ENCODE measurements at regions not wholly inside any gene's neighbourhood (a gene's known extent, or its start where the extent isn't known, plus 50 kb on each side); places are given as distances from the start of the nearest gene placed in this dataset.

DNA sequence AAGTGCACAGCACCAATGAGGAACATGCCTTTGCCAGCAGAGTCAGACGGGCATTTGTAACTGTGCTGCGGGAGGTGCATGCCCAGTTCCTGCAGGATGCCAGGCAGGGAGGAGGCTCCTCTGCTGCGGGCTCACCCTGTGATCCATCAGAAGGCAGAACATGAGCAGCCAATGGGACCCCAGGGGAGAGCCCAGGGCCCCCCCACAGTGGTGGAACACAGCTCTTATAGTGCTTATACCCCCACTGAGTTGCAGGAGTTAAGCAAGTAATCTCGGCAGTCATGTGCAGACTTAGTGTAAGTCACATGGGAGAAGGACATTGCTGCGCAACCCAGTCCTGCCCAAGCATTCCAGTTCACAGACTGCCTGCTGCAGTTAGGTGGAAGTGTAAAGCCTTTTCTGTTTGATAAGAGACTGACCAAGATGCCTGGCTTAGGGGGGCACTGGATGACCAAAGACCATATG is 120.3 kb upstream of the TMEM106B start:
- no peaks in the 10 kb centered on the region for H3K4me1 ChIP-seq
- no peaks in the 10 kb centered on the region for H3K27me3 ChIP-seq
- no peak for DNase-seq
- in situ Hi-C loops (cut with MboI; ENCODE audit: low pct_ligation_motif_present in 1 of 4, low pct_unique_long_range_greater_than_20kb in 1 of 4, low sequenced_read_pairs in 3 of 4) (no loop called here), intact Hi-C loops (cut with DNase I; ENCODE audit: low total_unique reads) (no loop called here)
- WGBS, 2 donors (ENCODE audit: low coverage in 1 of 2): 85% methylated on average over 5 of the region's 5 CpGs; no CpG with 5 or more reads in 1 of the 2 donors
- no peaks in the 10 kb centered on the region for H3K36me3 ChIP-seq
- H3K9me3 ChIP-seq: no peaks in the 10 kb centered on the region
- no peak overlapping the region for H3K4me3 ChIP-seq
- no peak overlapping the region for H3K27ac ChIP-seq
- TF ChIP-seq POLR2A (IDR thresholded peaks at IDR 0.05) (no peak), CTCF (IDR thresholded peaks at IDR 0.05) (no peak), POLR2AphosphoS5 (IDR thresholded peaks at IDR 0.05) (no peak), EP300 (IDR thresholded peaks at IDR 0.05; ENCODE audit: low read depth) (no peak)

- no peaks in the 10 kb centered on the region for H3K27me3 ChIP-seq
- H3K9me3 ChIP-seq: no peaks in the 10 kb centered on the region
- TF ChIP-seq EP300 (IDR thresholded peaks at IDR 0.05; ENCODE audit: low read depth): no peak
- TF ChIP-seq POLR2A (IDR thresholded peaks at IDR 0.05): no peak
- TF ChIP-seq POLR2AphosphoS5 (IDR thresholded peaks at IDR 0.05): no peak
- no peak for TF ChIP-seq CTCF (IDR thresholded peaks at IDR 0.05)
- no peak overlapping the region for H3K4me3 ChIP-seq
- in situ Hi-C loops (cut with MboI; ENCODE audit: low pct_ligation_motif_present in 1 of 4, low pct_unique_long_range_greater_than_20kb in 1 of 4, low sequenced_read_pairs in 3 of 4): no loop called here
- 86% methylated on average over 4 of the region's 4 CpGs; no CpG with 5 or more reads in 1 of the 2 donors for WGBS, 2 donors (ENCODE audit: low coverage in 1 of 2)
- no peaks in the 10 kb centered on the region for H3K36me3 ChIP-seq
- no peak for DNase-seq
- intact Hi-C loops (cut with DNase I; ENCODE audit: low total_unique reads): no loop called here
- no peak overlapping the region for H3K27ac ChIP-seq
- H3K4me1 ChIP-seq: no peaks in the 10 kb centered on the region
Measured at GRCh38 chr7:12091231-12091630, 119.9 kb upstream of the TMEM106B start.

DNA sequence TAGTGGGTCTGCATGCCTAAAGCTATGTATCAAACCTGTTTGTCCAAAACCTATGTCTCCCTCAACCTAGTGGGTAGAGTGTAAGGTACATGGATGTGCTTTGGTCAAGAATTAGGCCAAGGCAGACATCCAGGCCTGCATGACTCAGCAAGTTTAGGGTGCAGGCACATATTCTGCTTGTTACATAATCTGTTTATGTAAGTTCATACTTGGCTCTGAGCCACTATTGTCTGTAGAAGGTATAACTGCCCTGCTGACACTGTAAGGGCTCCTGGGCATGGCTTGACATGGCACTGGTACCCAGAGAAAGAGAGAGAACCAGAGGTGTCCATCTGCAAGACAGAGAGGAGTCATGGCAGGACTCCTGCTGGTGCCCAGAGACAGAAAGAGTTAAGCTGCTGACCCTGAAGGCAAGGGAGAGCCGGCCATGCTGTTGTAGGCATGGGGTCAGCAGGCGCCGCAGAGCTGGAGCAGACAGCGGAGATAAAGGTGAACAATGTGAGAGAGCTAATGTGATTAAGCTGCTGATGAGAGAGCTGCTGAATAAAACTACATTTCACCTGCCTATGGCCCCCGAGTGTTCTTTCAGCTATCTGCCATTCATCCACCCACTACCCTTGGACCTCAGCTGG is 118.5 kb upstream of the TMEM106B start:
- Histone ChIP-seq H3K4me3 (no peak overlapping the region), H3K27me3 (no peaks in the 10 kb centered on the region), H3K36me3 (no peaks in the 10 kb centered on the region), H3K27ac (no peak overlapping the region), H3K4me1 (no peaks in the 10 kb centered on the region), H3K9me3 (no peaks in the 10 kb centered on the region)
- 87 to 100% methylated on average over 4 to 5 of the region's 5 CpGs for WGBS, 2 donors (ENCODE audit: low coverage in 1 of 2)
- in situ Hi-C loops (cut with MboI; ENCODE audit: low pct_ligation_motif_present in 1 of 4, low pct_unique_long_range_greater_than_20kb in 1 of 4, low sequenced_read_pairs in 3 of 4) (no loop called here), intact Hi-C loops (cut with DNase I; ENCODE audit: low total_unique reads) (no loop called here)
- DNase-seq: no peak
- TF ChIP-seq EP300 (IDR thresholded peaks at IDR 0.05; ENCODE audit: low read depth) (no peak), POLR2AphosphoS5 (IDR thresholded peaks at IDR 0.05) (no peak), POLR2A (IDR thresholded peaks at IDR 0.05) (no peak), CTCF (IDR thresholded peaks at IDR 0.05) (no peak)

GRCh38 chr7:12093365-12093764 is 117.7 kb upstream of the TMEM106B start:
- TF ChIP-seq POLR2AphosphoS5 (IDR thresholded peaks at IDR 0.05) (no peak), EP300 (IDR thresholded peaks at IDR 0.05; ENCODE audit: low read depth) (no peak), POLR2A (IDR thresholded peaks at IDR 0.05) (no peak), CTCF (IDR thresholded peaks at IDR 0.05) (no peak)
- H3K4me1 ChIP-seq: no peaks in the 10 kb centered on the region
- WGBS, 2 donors (ENCODE audit: low coverage in 1 of 2): 93 to 100% methylated on average over 1 of the region's 1 CpG
- no peak overlapping the region for H3K27ac ChIP-seq
- no peak overlapping the region for H3K4me3 ChIP-seq
- no peak for DNase-seq
- no peaks in the 10 kb centered on the region for H3K27me3 ChIP-seq
- H3K9me3 ChIP-seq: no peaks in the 10 kb centered on the region
- in situ Hi-C loops (cut with MboI; ENCODE audit: low pct_ligation_motif_present in 1 of 4, low pct_unique_long_range_greater_than_20kb in 1 of 4, low sequenced_read_pairs in 3 of 4): no loop called here
- no peaks in the 10 kb centered on the region for H3K36me3 ChIP-seq
- intact Hi-C loops (cut with DNase I; ENCODE audit: low total_unique reads): no loop called here
